SIG-M5 treated with dmso at 0.1 percent for 504 hours (cell line): ENCODE measurements at regions not wholly inside any gene's neighbourhood (a gene's known extent, or its start where the extent isn't known, plus 50 kb on each side); places are given as distances from the start of the nearest gene placed in this dataset.
"Not testable (repeated sequence)": the region's sequence is repeated elsewhere in the genome, so short reads cannot be mapped to it uniquely, and the experiment has no call there.

Experiments
- DNase-seq: peaks from one replicate; lab custom pipeline; 2025; ENCODE audit not compliant: unreplicated experiment; lab: John Stamatoyannopoulos, UW

- not testable (repeated sequence) for DNase-seq
Measured at GRCh38 chrX:134045372-134045771, 60.0 kb upstream of the GPC3 start.

GRCh38 chrX:134067107-134067506, 81.7 kb upstream of the GPC3 start:
- DNase-seq = not testable (repeated sequence)

- not testable (repeated sequence) for DNase-seq
Measured at GRCh38 chrX:134071899-134072298, 86.5 kb upstream of the GPC3 start.

GRCh38 chrX:134073341-134073740, 87.9 kb upstream of the GPC3 start:
- no peak for DNase-seq

GRCh38 chrX:134074151-134074550, 88.8 kb upstream of the GPC3 start:
- DNase-seq = no peak

GRCh38 chrX:134075894-134076718, 90.7 kb upstream of the GPC3 start:
- DNase-seq = no peak

- DNase-seq = no peak
Measured at GRCh38 chrX:134095366-134095765, 110.0 kb upstream of the GPC3 start.

GRCh38 chrX:134101636-134102035, 116.2 kb upstream of the GPC3 start:
- no peak for DNase-seq

GRCh38 chrX:134115270-134115669, 121.7 kb upstream of the CCDC160 start:
- DNase-seq = no peak

- no peak for DNase-seq
Measured at GRCh38 chrX:134137341-134137740, 99.6 kb upstream of the CCDC160 start.

GRCh38 chrX:134139090-134139489, 97.9 kb upstream of the CCDC160 start:
- no peak for DNase-seq

GRCh38 chrX:134144231-134144630, 92.8 kb upstream of the CCDC160 start:
- DNase-seq = peak; percentile 43

GRCh38 chrX:134146493-134146892, 90.5 kb upstream of the CCDC160 start:
- DNase-seq = no peak

- no peak for DNase-seq
Measured at GRCh38 chrX:134148172-134148692, 88.8 kb upstream of the CCDC160 start.

GRCh38 chrX:134158821-134159512, 78.0 kb upstream of the CCDC160 start:
- no peak for DNase-seq

- DNase-seq = no peak
Measured at GRCh38 chrX:134161162-134161561, 75.8 kb upstream of the CCDC160 start.

GRCh38 chrX:134162032-134162431, 75.0 kb upstream of the CCDC160 start:
- DNase-seq = no peak

- no peak for DNase-seq
Measured at GRCh38 chrX:134163836-134164235, 73.1 kb upstream of the CCDC160 start.

GRCh38 chrX:134167591-134168203, 69.3 kb upstream of the CCDC160 start:
- no peak for DNase-seq

GRCh38 chrX:134171661-134172587, 65.1 kb upstream of the CCDC160 start:
- no peak for DNase-seq
